ENCODE measurements at regions not wholly inside any gene's neighbourhood (a gene's known extent, or its start where the extent isn't known, plus 50 kb on each side); places are given as distances from the start of the nearest gene placed in this dataset.

- no peak overlapping the region for H3K4me3 ChIP-seq (replicated peaks in 1 of 2; ENCODE audit: low read depth in 1 of 2, low read length in 2 of 2)
- ChIA-PET POLR2A (no interaction called here), CTCF (no interaction called here), RAD21 (ENCODE audit: low non-redundant PET in 1 of 2, low total read pairs in 2 of 2, uncharacterized antibody in 2 of 2, unreplicated experiment in 2 of 2) (no interaction called here)
- H3K4me2 ChIP-seq (ENCODE audit: low read length), result no peak overlapping the region
- no peaks in the 10 kb centered on the region for H3K79me2 ChIP-seq (ENCODE audit: insufficient read depth, low read length)
- no peak overlapping the region for H3K27ac ChIP-seq (ENCODE audit: low read depth, low read length)
- H3K9ac ChIP-seq (ENCODE audit: low read length), result no peak overlapping the region
- ATAC-seq (no peak), DNase-seq (ENCODE audit: low read depth, low spot score) (no peak)
- no peak for TF ChIP-seq POLR2AphosphoS5 (IDR thresholded peaks at IDR 0.05; ENCODE audit: low read depth, low read length)
- no peak for TF ChIP-seq POLR2A (IDR thresholded peaks at IDR 0.05; ENCODE audit: borderline replicate concordance, extremely low read depth, insufficient read depth, insufficient read length)
- TF ChIP-seq EZH2 (IDR thresholded peaks at IDR 0.05), result no peak
- TF ChIP-seq, protein P1, sequence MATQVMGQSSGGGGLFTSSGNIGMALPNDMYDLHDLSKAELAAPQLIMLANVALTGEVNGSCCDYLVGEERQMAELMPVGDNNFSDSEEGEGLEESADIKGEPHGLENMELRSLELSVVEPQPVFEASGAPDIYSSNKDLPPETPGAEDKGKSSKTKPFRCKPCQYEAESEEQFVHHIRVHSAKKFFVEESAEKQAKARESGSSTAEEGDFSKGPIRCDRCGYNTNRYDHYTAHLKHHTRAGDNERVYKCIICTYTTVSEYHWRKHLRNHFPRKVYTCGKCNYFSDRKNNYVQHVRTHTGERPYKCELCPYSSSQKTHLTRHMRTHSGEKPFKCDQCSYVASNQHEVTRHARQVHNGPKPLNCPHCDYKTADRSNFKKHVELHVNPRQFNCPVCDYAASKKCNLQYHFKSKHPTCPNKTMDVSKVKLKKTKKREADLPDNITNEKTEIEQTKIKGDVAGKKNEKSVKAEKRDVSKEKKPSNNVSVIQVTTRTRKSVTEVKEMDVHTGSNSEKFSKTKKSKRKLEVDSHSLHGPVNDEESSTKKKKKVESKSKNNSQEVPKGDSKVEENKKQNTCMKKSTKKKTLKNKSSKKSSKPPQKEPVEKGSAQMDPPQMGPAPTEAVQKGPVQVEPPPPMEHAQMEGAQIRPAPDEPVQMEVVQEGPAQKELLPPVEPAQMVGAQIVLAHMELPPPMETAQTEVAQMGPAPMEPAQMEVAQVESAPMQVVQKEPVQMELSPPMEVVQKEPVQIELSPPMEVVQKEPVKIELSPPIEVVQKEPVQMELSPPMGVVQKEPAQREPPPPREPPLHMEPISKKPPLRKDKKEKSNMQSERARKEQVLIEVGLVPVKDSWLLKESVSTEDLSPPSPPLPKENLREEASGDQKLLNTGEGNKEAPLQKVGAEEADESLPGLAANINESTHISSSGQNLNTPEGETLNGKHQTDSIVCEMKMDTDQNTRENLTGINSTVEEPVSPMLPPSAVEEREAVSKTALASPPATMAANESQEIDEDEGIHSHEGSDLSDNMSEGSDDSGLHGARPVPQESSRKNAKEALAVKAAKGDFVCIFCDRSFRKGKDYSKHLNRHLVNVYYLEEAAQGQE (IDR thresholded peaks at IDR 0.05; ENCODE audit: low read depth), result no peak
- TF ChIP-seq, protein P2, sequence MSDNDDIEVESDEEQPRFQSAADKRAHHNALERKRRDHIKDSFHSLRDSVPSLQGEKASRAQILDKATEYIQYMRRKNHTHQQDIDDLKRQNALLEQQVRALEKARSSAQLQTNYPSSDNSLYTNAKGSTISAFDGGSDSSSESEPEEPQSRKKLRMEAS (IDR thresholded peaks at IDR 0.05), result no peak
- H3K36me3 ChIP-seq (ENCODE audit: control insufficient read depth in 1 of 2, insufficient read depth in 2 of 2, low read length in 2 of 2), result no peaks in the 10 kb centered on the region
- no peaks in the 10 kb centered on the region for H4K20me1 ChIP-seq (ENCODE audit: insufficient read depth)
- H3K9me2 ChIP-seq (ENCODE audit: insufficient read depth), result no peaks in the 10 kb centered on the region
- no peak overlapping the region for H2AFZ ChIP-seq (ENCODE audit: low read depth, low read length, poor library complexity, severe bottlenecking)
- no TSS peak for BruUV-seq (replicated peaks)
- intact Hi-C loops (cut with micrococcal nuclease), result no loop called here
- peaks cover 7 to 17% of the 10 kb centered on the region in 2 experiments for H3K4me1 ChIP-seq (ENCODE audit: control insufficient read depth in 1 of 2, insufficient read depth in 2 of 2, low read length in 2 of 2)
- no peaks in the 10 kb centered on the region for H3K27me3 ChIP-seq (ENCODE audit: insufficient read depth, low read length)
- H3K9me3 ChIP-seq (ENCODE audit: control insufficient read depth in 1 of 2, insufficient read depth in 1 of 2, low read depth in 1 of 2, low read length in 2 of 2), result no peaks in the 10 kb centered on the region
These were observed 49.9 kb upstream of the DYRK2 start for GRCh38 chr12:67598598-67598997.
